ENCODE measurements at regions not wholly inside any gene's neighbourhood (a gene's known extent, or its start where the extent isn't known, plus 50 kb on each side); places are given as distances from the start of the nearest gene placed in this dataset.
"Not testable (repeated sequence)": the region's sequence is repeated elsewhere in the genome, so short reads cannot be mapped to it uniquely, and the experiment has no call there.

- 64 to 83% (median 72%) methylated on average over 11 to 19 of the region's 19 CpGs for WGBS, 5 donors
- peaks cover 30 to 98% (median 81%) of the 10 kb centered on the region in 3 donors for H3K27me3 ChIP-seq
- peaks cover 23 to 30% (median 28%) of the 10 kb centered on the region in 4 donors for H3K4me1 ChIP-seq
- no peak overlapping the region for H3K27ac ChIP-seq
- no peak overlapping the region for H3K4me3 ChIP-seq
- no peaks in the 10 kb centered on the region for H3K36me3 ChIP-seq
- TF ChIP-seq POLR2AphosphoS5 (IDR thresholded peaks at IDR 0.05) = no peak
- DNase-seq = no peak
- intact Hi-C loops (cut with DNase I; ENCODE audit: low total_unique reads) = no loop called here
- no peaks in the 10 kb centered on the region for H3K9me3 ChIP-seq
Observed at GRCh38 chr7:155383756-155384491, 74.0 kb upstream of the EN2 start.

GRCh38 chr7:155384751-155385150 lies 73.2 kb upstream of the EN2 start:
- 78 to 88% (median 84%) methylated on average over 8 of the region's 8 CpGs for WGBS, 5 donors
- no peaks in the 10 kb centered on the region for H3K36me3 ChIP-seq
- no peak for TF ChIP-seq EP300 (IDR thresholded peaks at IDR 0.05)
- TF ChIP-seq POLR2AphosphoS5 (IDR thresholded peaks at IDR 0.05) = no peak
- no peak for TF ChIP-seq POLR2A (IDR thresholded peaks at IDR 0.05)
- no peak for TF ChIP-seq CTCF (IDR thresholded peaks at IDR 0.05)
- peaks cover 22 to 98% (median 81%) of the 10 kb centered on the region in 3 donors for H3K27me3 ChIP-seq
- DNase-seq = no peak
- no peak overlapping the region for H3K27ac ChIP-seq
- intact Hi-C loops (cut with DNase I; ENCODE audit: low total_unique reads) = no loop called here
- no peak overlapping the region for H3K4me3 ChIP-seq
- peaks cover 23 to 30% (median 28%) of the 10 kb centered on the region in 4 donors for H3K4me1 ChIP-seq
- H3K9me3 ChIP-seq = no peaks in the 10 kb centered on the region

GRCh38 chr7:155385182-155385581 lies 72.7 kb upstream of the EN2 start:
- H3K9me3 ChIP-seq; H3K36me3 ChIP-seq; DNase-seq; H3K27ac ChIP-seq; intact Hi-C loops (cut with DNase I; ENCODE audit: low total_unique reads); H3K4me3 ChIP-seq: not testable (repeated sequence)
- WGBS, 5 donors = 78 to 93% (median 85%) methylated on average over 21 to 26 of the region's 26 CpGs
- H3K27me3 ChIP-seq = peaks cover 21 to 98% (median 80%) of the 10 kb centered on the region in 3 donors
- H3K4me1 ChIP-seq = peaks cover 22 to 25% (median 25%) of the 10 kb centered on the region in 4 donors

- DNase-seq = no peak
- peaks cover 14 to 98% (median 66%) of the 10 kb centered on the region in 3 donors for H3K27me3 ChIP-seq
- intact Hi-C loops (cut with DNase I; ENCODE audit: low total_unique reads) = no loop called here
Observed at GRCh38 chr7:155386608-155387007, 71.3 kb upstream of the EN2 start.

GRCh38 chr7:155387066-155387620 lies 70.8 kb upstream of the EN2 start:
- intact Hi-C loops (cut with DNase I; ENCODE audit: low total_unique reads) = no loop called here

More at GRCh38 chr7:155386608-155387007, 71.3 kb upstream of the EN2 start:
- Histone ChIP-seq H3K36me3 (no peaks in the 10 kb centered on the region), H3K4me1 (peaks cover 10 to 11% (median 11%) of the 10 kb centered on the region in 4 donors), H3K27ac (no peak overlapping the region), H3K9me3 (no peaks in the 10 kb centered on the region), H3K4me3 (no peak overlapping the region)
- TF ChIP-seq POLR2AphosphoS5 (IDR thresholded peaks at IDR 0.05) = no peak
- TF ChIP-seq POLR2A (IDR thresholded peaks at IDR 0.05) = no peak
- no peak for TF ChIP-seq EP300 (IDR thresholded peaks at IDR 0.05)
- TF ChIP-seq CTCF (IDR thresholded peaks at IDR 0.05) = no peak
- 52 to 69% (median 65%) methylated on average over 10 of the region's 10 CpGs for WGBS, 5 donors

More at GRCh38 chr7:155387066-155387620, 70.8 kb upstream of the EN2 start:
- Histone ChIP-seq H3K4me3 (no peak overlapping the region), H3K9me3 (no peaks in the 10 kb centered on the region), H3K4me1 (peaks cover 4 to 6% (median 6%) of the 10 kb centered on the region in 4 donors), H3K27me3 (peaks cover 8 to 96% (median 60%) of the 10 kb centered on the region in 3 donors), H3K27ac (no peak overlapping the region), H3K36me3 (no peaks in the 10 kb centered on the region)
- WGBS, 5 donors = 40 to 61% (median 52%) methylated on average over 7 to 16 of the region's 16 CpGs
- TF ChIP-seq CTCF (IDR thresholded peaks at IDR 0.05) = no peak
- TF ChIP-seq POLR2A (IDR thresholded peaks at IDR 0.05) = no peak
- TF ChIP-seq EP300 (IDR thresholded peaks at IDR 0.05) = no peak
- no peak for TF ChIP-seq POLR2AphosphoS5 (IDR thresholded peaks at IDR 0.05)
- no peak for DNase-seq
